ENCODE measurements at regions not wholly inside any gene's neighbourhood (a gene's known extent, or its start where the extent isn't known, plus 50 kb on each side); places are given as distances from the start of the nearest gene placed in this dataset.

DNA sequence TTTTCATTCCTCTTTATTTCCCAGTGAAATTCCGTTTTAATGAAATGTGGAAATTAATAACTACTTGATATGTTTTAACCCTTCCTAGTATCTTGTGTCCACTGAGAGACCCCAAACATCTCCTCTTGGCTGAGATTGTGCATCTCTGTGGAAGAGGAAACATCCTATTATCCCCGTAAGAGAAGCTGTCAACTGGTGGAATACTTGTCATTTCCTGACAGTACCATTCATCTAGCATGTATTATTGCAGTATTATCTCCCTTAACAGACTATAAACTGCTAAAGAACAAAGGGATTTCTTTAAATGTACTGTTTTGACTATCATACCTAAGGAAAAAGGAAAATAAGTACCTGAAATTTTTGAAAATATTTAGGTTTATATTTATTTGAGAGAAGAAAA, 277.3 kb upstream of the SLC7A11 start:
- Histone ChIP-seq H3K36me3 (ENCODE audit: control insufficient read depth, insufficient read depth, low read length) (no peaks in the 10 kb centered on the region), H2AK5ac (ENCODE audit: low read depth, low read length) (no peak overlapping the region), H3K4me3 (ENCODE audit: insufficient read depth, low read depth, low read length) (no peak overlapping the region), H2AFZ (replicated peaks; ENCODE audit: low read length, poor library complexity) (no peak overlapping the region), H3K56ac (ENCODE audit: extremely low read depth, insufficient read depth, low read length) (no peak overlapping the region), H3K23ac (ENCODE audit: low read depth, low read length) (no peak overlapping the region), H2BK20ac (ENCODE audit: low read depth, low read length) (no peak overlapping the region), H3K79me1 (ENCODE audit: low read depth in 1 of 2, low read length in 2 of 2) (no peaks in the 10 kb centered on the region), H3K14ac (replicated peaks; ENCODE audit: low read depth, low read length) (no peak overlapping the region), H3K9me1 (ENCODE audit: insufficient read depth, low read length) (peaks cover 4% of the 10 kb centered on the region; the same call in 1 of the 2 replicates), H3K4me1 (ENCODE audit: control insufficient read depth, insufficient read depth, low read length) (no peaks in the 10 kb centered on the region), H4K91ac (ENCODE audit: insufficient read depth, low read depth, low read length) (no peak overlapping the region), H3K4ac (ENCODE audit: low read depth, low read length) (no peak overlapping the region), H3K9me3 (ENCODE audit: control insufficient read depth, insufficient read depth, low read length) (no peaks in the 10 kb centered on the region), H4K20me1 (ENCODE audit: insufficient read depth, low read length) (no peaks in the 10 kb centered on the region), H2BK15ac (ENCODE audit: low read depth, low read length) (no peak overlapping the region), H3K27me3 (ENCODE audit: control insufficient read depth, insufficient read depth, low read length) (no peaks in the 10 kb centered on the region), H2BK5ac (ENCODE audit: low read depth, low read length, poor library complexity, severe bottlenecking) (no peak overlapping the region), H3K9ac (ENCODE audit: low read depth, low read length) (no peak overlapping the region), H4K8ac (ENCODE audit: low read depth in 2 of 2, low read length in 2 of 2) (no peak overlapping the region), H3K18ac (ENCODE audit: low read depth, low read length) (no peak overlapping the region), H3K27ac (ENCODE audit: insufficient read depth, low read length) (no peak overlapping the region), H4K5ac (ENCODE audit: low read depth, low read length) (no peak overlapping the region), H2AK9ac (replicated peaks; ENCODE audit: low read depth, low read length, poor library complexity) (no peak overlapping the region), H2BK120ac (ENCODE audit: low read depth, low read length) (no peak overlapping the region), H3K4me2 (ENCODE audit: low read depth, low read length) (no peak overlapping the region)
- ATAC-seq (ENCODE audit: low read depth) (no peak), DNase-seq (no peak)
- no CpG with 5 or more reads among the region's 2 CpGs for WGBS, 2 experiments (ENCODE audit: extremely low coverage in 2 of 2, insufficient read length in 1 of 2)
- BruUV-seq (replicated peaks), result no TSS peak
- TF ChIP-seq, protein P1, sequence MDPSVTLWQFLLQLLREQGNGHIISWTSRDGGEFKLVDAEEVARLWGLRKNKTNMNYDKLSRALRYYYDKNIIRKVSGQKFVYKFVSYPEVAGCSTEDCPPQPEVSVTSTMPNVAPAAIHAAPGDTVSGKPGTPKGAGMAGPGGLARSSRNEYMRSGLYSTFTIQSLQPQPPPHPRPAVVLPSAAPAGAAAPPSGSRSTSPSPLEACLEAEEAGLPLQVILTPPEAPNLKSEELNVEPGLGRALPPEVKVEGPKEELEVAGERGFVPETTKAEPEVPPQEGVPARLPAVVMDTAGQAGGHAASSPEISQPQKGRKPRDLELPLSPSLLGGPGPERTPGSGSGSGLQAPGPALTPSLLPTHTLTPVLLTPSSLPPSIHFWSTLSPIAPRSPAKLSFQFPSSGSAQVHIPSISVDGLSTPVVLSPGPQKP (IDR thresholded peaks at IDR 0.05; ENCODE audit: borderline replicate concordance, low read depth, low read length), result no peak
- no peak for TF ChIP-seq MXI1 (IDR thresholded peaks at IDR 0.05; ENCODE audit: borderline replicate concordance, low read depth, low read length)
- TF ChIP-seq BHLHE40 (IDR thresholded peaks at IDR 0.05; ENCODE audit: low read depth, low read length), result no peak
- TF ChIP-seq MAZ (IDR thresholded peaks at IDR 0.05; ENCODE audit: borderline replicate concordance, low read depth, low read length), result no peak
- no peak for TF ChIP-seq MAFK (IDR thresholded peaks at IDR 0.05; ENCODE audit: low read depth, low read length)
- no peak for TF ChIP-seq RFX5 (IDR thresholded peaks at IDR 0.05; ENCODE audit: low read depth, low read length)
- TF ChIP-seq POLR2A (IDR thresholded peaks at IDR 0.05; ENCODE audit: low read depth, low read length), result no peak
- TF ChIP-seq NFE2L2 (IDR thresholded peaks at IDR 0.05; ENCODE audit: low read depth, low read length), result no peak
- TF ChIP-seq, protein P2, sequence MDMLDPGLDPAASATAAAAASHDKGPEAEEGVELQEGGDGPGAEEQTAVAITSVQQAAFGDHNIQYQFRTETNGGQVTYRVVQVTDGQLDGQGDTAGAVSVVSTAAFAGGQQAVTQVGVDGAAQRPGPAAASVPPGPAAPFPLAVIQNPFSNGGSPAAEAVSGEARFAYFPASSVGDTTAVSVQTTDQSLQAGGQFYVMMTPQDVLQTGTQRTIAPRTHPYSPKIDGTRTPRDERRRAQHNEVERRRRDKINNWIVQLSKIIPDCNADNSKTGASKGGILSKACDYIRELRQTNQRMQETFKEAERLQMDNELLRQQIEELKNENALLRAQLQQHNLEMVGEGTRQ (IDR thresholded peaks at IDR 0.05; ENCODE audit: low read depth, low read length), result no peak
- no peak for TF ChIP-seq FOS (IDR thresholded peaks at IDR 0.05; ENCODE audit: low read depth, low read length)
- TF ChIP-seq, protein P3, sequence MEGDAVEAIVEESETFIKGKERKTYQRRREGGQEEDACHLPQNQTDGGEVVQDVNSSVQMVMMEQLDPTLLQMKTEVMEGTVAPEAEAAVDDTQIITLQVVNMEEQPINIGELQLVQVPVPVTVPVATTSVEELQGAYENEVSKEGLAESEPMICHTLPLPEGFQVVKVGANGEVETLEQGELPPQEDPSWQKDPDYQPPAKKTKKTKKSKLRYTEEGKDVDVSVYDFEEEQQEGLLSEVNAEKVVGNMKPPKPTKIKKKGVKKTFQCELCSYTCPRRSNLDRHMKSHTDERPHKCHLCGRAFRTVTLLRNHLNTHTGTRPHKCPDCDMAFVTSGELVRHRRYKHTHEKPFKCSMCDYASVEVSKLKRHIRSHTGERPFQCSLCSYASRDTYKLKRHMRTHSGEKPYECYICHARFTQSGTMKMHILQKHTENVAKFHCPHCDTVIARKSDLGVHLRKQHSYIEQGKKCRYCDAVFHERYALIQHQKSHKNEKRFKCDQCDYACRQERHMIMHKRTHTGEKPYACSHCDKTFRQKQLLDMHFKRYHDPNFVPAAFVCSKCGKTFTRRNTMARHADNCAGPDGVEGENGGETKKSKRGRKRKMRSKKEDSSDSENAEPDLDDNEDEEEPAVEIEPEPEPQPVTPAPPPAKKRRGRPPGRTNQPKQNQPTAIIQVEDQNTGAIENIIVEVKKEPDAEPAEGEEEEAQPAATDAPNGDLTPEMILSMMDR (conservative IDR thresholded peaks at IDR 0.05; ENCODE audit: low read depth, low read length), result no peak
- no peak for TF ChIP-seq CEBPB (IDR thresholded peaks at IDR 0.05; ENCODE audit: low read depth, low read length)
- TF ChIP-seq RAD21 (IDR thresholded peaks at IDR 0.05; ENCODE audit: low read length), result no peak
- TF ChIP-seq SMC3 (IDR thresholded peaks at IDR 0.05; ENCODE audit: low read depth, low read length), result no peak
- TF ChIP-seq CHD1 (IDR thresholded peaks at IDR 0.05; ENCODE audit: low read depth, low read length), result no peak
- TF ChIP-seq RCOR1 (IDR thresholded peaks at IDR 0.05; ENCODE audit: insufficient replicate concordance, low read length), result no peak
- ChIA-PET POLR2A (ENCODE audit: unreplicated experiment) (no interaction called here), CTCF (no interaction called here)
- intact Hi-C loops (cut with micrococcal nuclease) (no loop called here), in situ Hi-C loops (cut with MboI; ENCODE audit: low sequenced_read_pairs) (no loop called here), dilution Hi-C loops (cut with HindIII; ENCODE audit: low sequenced_read_pairs, unreplicated experiment) (no loop called here)
